ENCODE measurements at regions not wholly inside any gene's neighbourhood (a gene's known extent, or its start where the extent isn't known, plus 50 kb on each side); places are given as distances from the start of the nearest gene placed in this dataset.

DNA sequence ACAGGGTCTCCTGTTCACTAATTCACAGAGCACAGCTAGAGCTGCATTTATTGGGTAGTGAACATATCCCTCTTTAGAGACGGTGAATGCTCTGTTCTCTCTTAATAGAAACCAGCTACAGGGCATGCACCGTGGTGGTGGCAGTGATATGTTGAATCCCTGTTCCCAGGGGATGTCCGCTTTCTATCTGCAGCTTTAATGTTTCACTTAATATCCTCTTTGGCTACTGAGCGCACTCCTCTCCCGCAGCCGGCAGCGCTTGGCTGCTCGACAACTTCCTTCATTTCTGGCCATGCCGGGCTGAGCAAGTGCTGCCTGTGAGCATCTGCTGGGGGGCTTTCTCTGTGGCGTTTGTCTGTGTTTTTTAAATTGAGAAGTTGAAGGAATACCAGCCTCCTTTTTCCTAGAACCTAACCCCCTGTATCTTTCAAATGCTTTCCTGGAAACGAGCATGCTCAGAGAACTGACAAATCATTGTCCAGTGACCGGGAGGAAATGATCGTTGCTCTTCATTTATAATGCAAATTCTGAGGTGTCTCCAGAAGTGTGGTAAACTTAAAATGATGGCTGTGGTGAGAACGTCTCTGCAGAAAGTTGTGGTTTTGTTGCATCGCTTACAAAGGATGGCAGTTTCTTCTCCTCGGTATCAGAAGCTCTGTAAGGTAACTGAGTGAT lies 297.9 kb downstream of the UTRN start:
- peak overlapping the region; percentile 89 for H3K4me3 ChIP-seq (ENCODE audit: low read depth, low read length)
- no peaks in the 10 kb centered on the region for H3K9me3 ChIP-seq
- H3K36me3 ChIP-seq, result no peaks in the 10 kb centered on the region
- H3K27me3 ChIP-seq, result no peaks in the 10 kb centered on the region
- peaks cover 8% of the 10 kb centered on the region for H3K4me1 ChIP-seq
- peak; percentile 90 for DNase-seq
- TF ChIP-seq, protein P1, sequence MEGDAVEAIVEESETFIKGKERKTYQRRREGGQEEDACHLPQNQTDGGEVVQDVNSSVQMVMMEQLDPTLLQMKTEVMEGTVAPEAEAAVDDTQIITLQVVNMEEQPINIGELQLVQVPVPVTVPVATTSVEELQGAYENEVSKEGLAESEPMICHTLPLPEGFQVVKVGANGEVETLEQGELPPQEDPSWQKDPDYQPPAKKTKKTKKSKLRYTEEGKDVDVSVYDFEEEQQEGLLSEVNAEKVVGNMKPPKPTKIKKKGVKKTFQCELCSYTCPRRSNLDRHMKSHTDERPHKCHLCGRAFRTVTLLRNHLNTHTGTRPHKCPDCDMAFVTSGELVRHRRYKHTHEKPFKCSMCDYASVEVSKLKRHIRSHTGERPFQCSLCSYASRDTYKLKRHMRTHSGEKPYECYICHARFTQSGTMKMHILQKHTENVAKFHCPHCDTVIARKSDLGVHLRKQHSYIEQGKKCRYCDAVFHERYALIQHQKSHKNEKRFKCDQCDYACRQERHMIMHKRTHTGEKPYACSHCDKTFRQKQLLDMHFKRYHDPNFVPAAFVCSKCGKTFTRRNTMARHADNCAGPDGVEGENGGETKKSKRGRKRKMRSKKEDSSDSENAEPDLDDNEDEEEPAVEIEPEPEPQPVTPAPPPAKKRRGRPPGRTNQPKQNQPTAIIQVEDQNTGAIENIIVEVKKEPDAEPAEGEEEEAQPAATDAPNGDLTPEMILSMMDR (IDR thresholded peaks at IDR 0.05; ENCODE audit: low read depth, low read length), result no peak

DNA sequence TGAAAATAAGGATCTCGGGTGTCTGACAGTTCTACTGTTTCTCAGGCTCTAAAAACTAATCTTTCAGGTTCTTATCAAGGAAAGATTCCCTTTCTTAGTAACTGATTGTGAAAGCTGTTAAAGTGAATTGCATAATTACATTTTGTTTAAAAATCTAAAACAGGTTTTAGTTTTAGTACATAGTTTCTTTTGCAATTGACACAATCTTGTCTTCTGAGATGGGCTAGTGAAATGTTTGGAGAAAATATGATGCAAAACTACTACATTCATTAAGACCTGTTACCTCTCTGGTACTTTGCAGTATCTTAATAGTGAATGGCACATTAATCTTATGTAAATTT lies 298.4 kb downstream of the UTRN start:
- Histone ChIP-seq H3K36me3 (no peaks in the 10 kb centered on the region), H3K27me3 (no peaks in the 10 kb centered on the region), H3K9me3 (no peaks in the 10 kb centered on the region), H3K4me1 (peaks cover 8% of the 10 kb centered on the region), H3K4me3 (ENCODE audit: low read depth, low read length) (peak overlapping the region; percentile 89)
- TF ChIP-seq, protein P1 (IDR thresholded peaks at IDR 0.05; ENCODE audit: low read depth, low read length), result no peak
- no peak for DNase-seq

DNA sequence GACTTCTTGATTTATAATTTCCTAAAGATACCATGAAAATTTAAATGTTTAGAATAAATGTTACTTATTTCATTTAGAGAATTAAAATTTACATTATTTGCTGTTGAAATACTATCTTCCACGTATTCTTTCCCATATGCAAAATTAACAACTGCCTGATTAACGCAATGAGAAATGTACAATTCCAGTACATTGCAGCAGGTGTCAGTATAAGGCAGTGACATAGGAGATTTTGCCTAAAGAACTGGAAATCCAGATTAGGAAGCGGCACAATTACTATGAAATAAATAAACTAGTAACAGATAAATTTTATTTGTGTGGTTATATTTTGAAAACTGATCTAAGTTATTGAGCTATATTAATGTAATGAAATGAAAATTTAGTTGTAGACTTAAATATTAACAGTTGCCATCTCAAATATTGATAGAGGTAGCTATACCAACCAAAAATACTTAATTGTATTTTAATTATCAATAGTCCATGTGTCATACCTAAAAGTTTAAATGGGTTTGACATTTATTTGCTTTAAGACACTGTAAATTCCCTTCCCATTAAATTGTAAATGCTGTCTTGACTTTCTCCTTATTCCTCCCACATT lies 300.2 kb downstream of the UTRN start:
- Histone ChIP-seq H3K36me3 (no peaks in the 10 kb centered on the region), H3K27me3 (no peaks in the 10 kb centered on the region), H3K9me3 (no peaks in the 10 kb centered on the region), H3K4me1 (peaks cover 8% of the 10 kb centered on the region), H3K4me3 (ENCODE audit: low read depth, low read length) (peak overlapping the region; percentile 89)
- TF ChIP-seq, protein P1 (IDR thresholded peaks at IDR 0.05; ENCODE audit: low read depth, low read length), result peak; percentile 82
- DNase-seq, result peak; percentile 19

DNA sequence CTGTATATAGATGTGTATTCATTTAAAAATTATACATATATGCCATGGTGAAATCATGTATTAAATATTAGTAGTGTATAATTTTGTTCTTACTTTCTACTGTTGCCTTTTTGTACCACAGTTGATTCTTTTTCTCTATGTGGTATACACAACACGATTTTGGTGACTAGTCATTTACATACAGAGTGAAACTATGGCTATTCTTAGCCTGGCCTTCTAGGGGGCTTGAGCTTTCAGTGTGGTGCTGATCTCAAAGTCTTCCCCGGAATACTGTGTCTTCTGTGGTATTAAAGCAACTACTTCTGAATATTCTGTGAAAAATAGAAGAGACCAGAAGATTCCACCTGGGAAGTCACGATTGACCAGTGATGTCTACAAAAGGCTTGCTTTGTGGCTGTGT lies 301.9 kb downstream of the UTRN start:
- no peak for DNase-seq
- no peaks in the 10 kb centered on the region for H3K9me3 ChIP-seq
- TF ChIP-seq, protein P1 (IDR thresholded peaks at IDR 0.05; ENCODE audit: low read depth, low read length), result no peak
- H3K4me3 ChIP-seq (ENCODE audit: low read depth, low read length), result no peak overlapping the region
- no peaks in the 10 kb centered on the region for H3K36me3 ChIP-seq
- H3K27me3 ChIP-seq, result no peaks in the 10 kb centered on the region
- peaks cover 7% of the 10 kb centered on the region for H3K4me1 ChIP-seq

DNA sequence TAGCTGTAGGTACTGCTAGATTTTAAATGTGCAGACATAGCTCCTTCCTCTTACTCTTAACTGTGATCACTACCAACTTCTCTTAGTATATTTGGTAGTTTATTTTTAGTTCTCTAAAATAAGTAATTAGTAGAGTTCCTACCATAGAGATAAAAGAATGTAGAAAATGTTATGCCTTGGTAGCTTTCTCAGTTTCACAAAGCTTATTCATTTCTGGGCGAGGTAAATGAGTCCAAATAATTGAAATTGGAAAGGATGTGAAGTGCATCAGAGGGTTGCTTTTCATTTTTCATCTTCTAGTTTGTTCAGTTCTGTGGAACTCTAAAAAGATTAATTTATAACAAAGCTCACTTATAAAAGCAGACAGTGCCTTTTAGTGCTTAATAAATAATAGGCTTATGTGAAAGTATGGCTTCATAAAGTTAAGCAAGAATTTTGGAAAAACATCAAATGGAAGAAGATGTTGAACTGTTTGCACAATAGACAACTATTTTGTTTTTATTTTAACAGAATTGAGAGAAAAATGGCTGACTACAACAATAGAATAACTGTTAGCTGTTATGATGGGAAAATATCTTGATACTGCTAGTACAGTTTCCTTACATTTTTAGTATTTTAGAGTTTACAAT lies 303.7 kb downstream of the UTRN start:
- Histone ChIP-seq H3K27me3 (no peaks in the 10 kb centered on the region), H3K9me3 (no peaks in the 10 kb centered on the region), H3K36me3 (no peaks in the 10 kb centered on the region), H3K4me3 (ENCODE audit: low read depth, low read length) (no peak overlapping the region), H3K4me1 (no peaks in the 10 kb centered on the region; the same call in 1 of the 2 replicates)
- no peak for DNase-seq
- TF ChIP-seq, protein P1 (IDR thresholded peaks at IDR 0.05; ENCODE audit: low read depth, low read length), result no peak

DNA sequence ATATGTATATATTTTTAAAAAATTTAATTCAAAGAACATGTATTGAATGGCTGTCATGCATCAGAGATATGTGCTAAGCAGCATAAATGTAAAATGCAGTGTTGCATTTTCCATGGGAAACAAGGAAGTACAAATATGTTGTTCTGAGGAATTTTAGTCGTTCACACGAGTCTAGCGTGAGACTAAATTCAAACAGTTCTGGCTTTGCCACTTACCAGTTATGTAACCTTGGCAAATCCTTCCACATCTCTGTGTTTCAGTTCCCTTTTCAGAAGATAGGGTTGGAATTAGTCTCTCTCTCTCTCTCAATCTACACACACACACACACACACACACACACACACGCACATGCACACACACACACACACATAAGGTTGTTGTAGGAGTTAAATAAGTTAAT lies 305.4 kb downstream of the UTRN start:
- DNase-seq, result no peak
- H3K4me3 ChIP-seq (ENCODE audit: low read depth, low read length), result no peak overlapping the region

More for the DNA sequence above, 305.4 kb downstream of the UTRN start:
- Histone ChIP-seq H3K27me3 (no peaks in the 10 kb centered on the region), H3K9me3 (no peaks in the 10 kb centered on the region), H3K4me1 (no peaks in the 10 kb centered on the region; the same call in 1 of the 2 replicates), H3K36me3 (no peaks in the 10 kb centered on the region)
- TF ChIP-seq, protein P1 (IDR thresholded peaks at IDR 0.05; ENCODE audit: low read depth, low read length), result no peak
